Ishikawa (cell line): ENCODE measurements at regions not wholly inside any gene's neighbourhood (a gene's known extent, or its start where the extent isn't known, plus 50 kb on each side); places are given as distances from the start of the nearest gene placed in this dataset.

ENCODE experiments used
- CEBPB ChIP-seq: IDR thresholded peaks from 2 replicates; pipeline ENCODE4 v1.6.1; 2012
- CREB1 ChIP-seq: IDR thresholded peaks from 2 replicates; pipeline ENCODE4 v1.6.1; 2012; ENCODE audit warnings: low read depth
- EGR1 ChIP-seq: IDR thresholded peaks from 2 replicates; pipeline ENCODE4 v1.6.1; 2012
- EP300 ChIP-seq: IDR thresholded peaks from 2 replicates; pipeline ENCODE4 v1.6.1; 2012; ENCODE audit warnings: borderline replicate concordance
- FOXM1 ChIP-seq: IDR thresholded peaks from 2 replicates; pipeline ENCODE4 v1.6.1; 2012; ENCODE audit warnings: low read depth, borderline replicate concordance
- NFIC ChIP-seq: IDR thresholded peaks from 2 replicates; pipeline ENCODE4 v1.6.1; 2012
- RAD21 ChIP-seq: IDR thresholded peaks from 2 replicates; pipeline ENCODE4 v1.6.1; 2012; ENCODE audit warnings: low read depth
- TAF1 ChIP-seq: IDR thresholded peaks from 2 replicates; pipeline ENCODE4 v1.6.1; 2012; ENCODE audit warnings: low read depth, mild to moderate bottlenecking
- TEAD4 ChIP-seq: IDR thresholded peaks from 2 replicates; pipeline ENCODE4 v1.6.1; 2012
- YY1 ChIP-seq: IDR thresholded peaks from 2 replicates; pipeline ENCODE4 v1.6.1; 2012; ENCODE audit warnings: low read depth
- TF ChIP-seq, protein P1 (sequence below): IDR thresholded peaks from 2 replicates; pipeline ENCODE4 v1.6.1; 2012
- TF ChIP-seq, protein P2 (sequence below): IDR thresholded peaks from 2 replicates; pipeline ENCODE4 v1.6.1; 2012
- TF ChIP-seq, protein P3 (sequence below): IDR thresholded peaks from 2 replicates; pipeline ENCODE4 v1.6.1; 2012; ENCODE audit warnings: low read depth, mild to moderate bottlenecking

DNA sequence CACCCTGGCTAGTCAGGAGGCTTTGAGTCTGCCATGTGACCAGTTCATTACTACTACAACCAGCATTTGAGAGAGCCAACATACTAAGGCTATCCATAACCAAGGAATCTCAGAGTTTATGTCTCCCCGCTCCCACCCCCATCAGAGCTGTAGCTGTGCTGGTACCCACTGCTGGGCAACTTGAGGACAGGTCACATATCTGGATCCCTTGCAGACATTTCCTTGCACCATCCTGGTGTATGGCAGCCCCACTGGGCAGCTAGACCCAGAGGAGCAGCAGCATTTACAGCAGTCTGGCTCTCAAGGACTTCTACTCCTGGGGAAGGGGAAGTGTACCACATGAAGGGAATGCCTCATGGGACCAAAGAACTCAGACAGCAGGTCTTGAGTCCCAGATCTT is 160.8 kb upstream of the ST8SIA2 start:
- TF ChIP-seq, protein P1, sequence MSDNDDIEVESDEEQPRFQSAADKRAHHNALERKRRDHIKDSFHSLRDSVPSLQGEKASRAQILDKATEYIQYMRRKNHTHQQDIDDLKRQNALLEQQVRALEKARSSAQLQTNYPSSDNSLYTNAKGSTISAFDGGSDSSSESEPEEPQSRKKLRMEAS, result no peak
- TF ChIP-seq EP300 (no peak), YY1 (no peak), NFIC (no peak), CREB1 (no peak), RAD21 (no peak), FOXM1 (no peak), EGR1 (no peak), TAF1 (no peak), TEAD4 (no peak), CEBPB (no peak)
- TF ChIP-seq, protein P2, sequence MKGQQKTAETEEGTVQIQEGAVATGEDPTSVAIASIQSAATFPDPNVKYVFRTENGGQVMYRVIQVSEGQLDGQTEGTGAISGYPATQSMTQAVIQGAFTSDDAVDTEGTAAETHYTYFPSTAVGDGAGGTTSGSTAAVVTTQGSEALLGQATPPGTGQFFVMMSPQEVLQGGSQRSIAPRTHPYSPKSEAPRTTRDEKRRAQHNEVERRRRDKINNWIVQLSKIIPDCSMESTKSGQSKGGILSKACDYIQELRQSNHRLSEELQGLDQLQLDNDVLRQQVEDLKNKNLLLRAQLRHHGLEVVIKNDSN, result no peak
- TF ChIP-seq, protein P3, sequence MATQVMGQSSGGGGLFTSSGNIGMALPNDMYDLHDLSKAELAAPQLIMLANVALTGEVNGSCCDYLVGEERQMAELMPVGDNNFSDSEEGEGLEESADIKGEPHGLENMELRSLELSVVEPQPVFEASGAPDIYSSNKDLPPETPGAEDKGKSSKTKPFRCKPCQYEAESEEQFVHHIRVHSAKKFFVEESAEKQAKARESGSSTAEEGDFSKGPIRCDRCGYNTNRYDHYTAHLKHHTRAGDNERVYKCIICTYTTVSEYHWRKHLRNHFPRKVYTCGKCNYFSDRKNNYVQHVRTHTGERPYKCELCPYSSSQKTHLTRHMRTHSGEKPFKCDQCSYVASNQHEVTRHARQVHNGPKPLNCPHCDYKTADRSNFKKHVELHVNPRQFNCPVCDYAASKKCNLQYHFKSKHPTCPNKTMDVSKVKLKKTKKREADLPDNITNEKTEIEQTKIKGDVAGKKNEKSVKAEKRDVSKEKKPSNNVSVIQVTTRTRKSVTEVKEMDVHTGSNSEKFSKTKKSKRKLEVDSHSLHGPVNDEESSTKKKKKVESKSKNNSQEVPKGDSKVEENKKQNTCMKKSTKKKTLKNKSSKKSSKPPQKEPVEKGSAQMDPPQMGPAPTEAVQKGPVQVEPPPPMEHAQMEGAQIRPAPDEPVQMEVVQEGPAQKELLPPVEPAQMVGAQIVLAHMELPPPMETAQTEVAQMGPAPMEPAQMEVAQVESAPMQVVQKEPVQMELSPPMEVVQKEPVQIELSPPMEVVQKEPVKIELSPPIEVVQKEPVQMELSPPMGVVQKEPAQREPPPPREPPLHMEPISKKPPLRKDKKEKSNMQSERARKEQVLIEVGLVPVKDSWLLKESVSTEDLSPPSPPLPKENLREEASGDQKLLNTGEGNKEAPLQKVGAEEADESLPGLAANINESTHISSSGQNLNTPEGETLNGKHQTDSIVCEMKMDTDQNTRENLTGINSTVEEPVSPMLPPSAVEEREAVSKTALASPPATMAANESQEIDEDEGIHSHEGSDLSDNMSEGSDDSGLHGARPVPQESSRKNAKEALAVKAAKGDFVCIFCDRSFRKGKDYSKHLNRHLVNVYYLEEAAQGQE, result no peak
